GM21737 (cell line): ENCODE measurements at regions not wholly inside any gene's neighbourhood (a gene's known extent, or its start where the extent isn't known, plus 50 kb on each side); places are given as distances from the start of the nearest gene placed in this dataset.
A peak's percentile ranks its signal among the peaks of the same experiment; 100 is the strongest.
"Not testable (repeated sequence)": the region's sequence is repeated elsewhere in the genome, so short reads cannot be mapped to it uniquely, and the experiment has no call there.

Experiments used
- ATAC-seq: cut with Tn5 transposase; IDR thresholded peaks from one replicate; pipeline ENCODE4 v1.9.1; 2021; ENCODE audit warnings: mild to moderate bottlenecking, moderate library complexity; ENCODE audit not compliant: unreplicated experiment

GRCh38 chr1:223992456-223993246 is 121.3 kb upstream of the FBXO28 start:
- peak; percentile 100 for ATAC-seq

GRCh38 chr1:223991297-223991857 is 122.5 kb upstream of the FBXO28 start:
- ATAC-seq: not testable (repeated sequence)

GRCh38 chr1:223961985-223962384 is 116.2 kb upstream of the TP53BP2 start:
- not testable (repeated sequence) for ATAC-seq

GRCh38 chr1:223952801-223953200 is 107.1 kb upstream of the TP53BP2 start:
- ATAC-seq: not testable (repeated sequence)

DNA sequence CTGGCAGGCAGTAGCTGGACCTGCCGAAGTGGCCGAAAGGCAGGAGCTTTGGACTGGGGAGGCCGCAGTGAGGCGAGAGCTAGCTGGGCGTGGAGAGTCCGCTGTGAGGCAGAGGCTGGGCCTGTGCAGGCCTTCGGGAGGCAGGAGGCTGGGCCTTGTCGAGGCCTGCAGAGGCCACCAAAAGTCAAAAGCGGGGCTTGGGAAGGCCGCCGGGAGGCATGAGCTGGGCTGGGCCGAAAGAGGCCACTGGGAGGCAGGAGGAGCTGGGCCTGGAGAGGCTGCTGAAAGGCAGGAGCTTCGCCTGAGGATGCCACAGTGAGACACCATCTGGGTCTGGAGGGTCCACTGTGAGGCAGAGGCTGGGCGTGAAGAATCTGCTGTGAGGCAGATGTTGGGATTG is 105.8 kb upstream of the TP53BP2 start:
- not testable (repeated sequence) for ATAC-seq

- not testable (repeated sequence) for ATAC-seq
Measured at GRCh38 chr1:223949944-223950343, 104.2 kb upstream of the TP53BP2 start.

DNA sequence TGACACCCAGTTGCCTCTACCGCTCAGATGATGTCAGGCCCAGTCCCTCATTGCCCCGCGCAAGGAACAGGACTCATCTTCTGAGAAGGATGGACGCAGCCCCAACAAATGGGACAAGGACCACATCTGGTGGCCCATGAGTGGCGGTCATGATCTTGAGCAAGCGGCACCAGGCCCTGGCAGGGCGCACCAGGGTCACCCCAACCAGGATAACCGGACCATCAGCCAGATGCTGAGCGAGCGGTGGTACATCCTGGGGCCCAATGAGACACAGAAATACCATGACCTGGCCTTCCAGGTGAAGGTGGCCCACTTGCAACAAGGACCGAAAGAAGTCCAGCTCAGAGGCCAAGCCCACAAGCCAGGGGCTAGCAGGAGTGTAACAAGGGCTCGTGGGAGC is 102.3 kb upstream of the TP53BP2 start:
- ATAC-seq: not testable (repeated sequence)

DNA sequence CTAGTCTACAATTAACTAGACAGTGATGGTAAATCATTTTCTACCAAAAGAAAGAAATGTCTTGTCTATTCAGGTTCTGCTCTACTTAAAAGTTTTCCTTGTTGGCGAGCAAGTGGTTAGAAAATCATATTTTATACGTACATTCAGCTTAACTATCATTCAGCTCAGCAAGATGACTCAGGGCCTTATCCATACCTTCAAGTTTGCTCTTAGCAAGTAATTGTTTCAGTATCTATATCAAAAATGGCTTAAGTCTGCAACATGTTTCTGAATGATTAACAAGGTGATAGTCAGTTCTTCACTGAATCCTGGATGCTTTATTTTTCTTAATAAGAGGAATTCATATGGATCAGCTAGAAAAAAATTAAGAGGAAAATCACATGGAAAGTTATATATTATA is 90.8 kb upstream of the TP53BP2 start:
- ATAC-seq: not testable (repeated sequence)

GRCh38 chr1:223931476-223931875 is 85.7 kb upstream of the TP53BP2 start:
- not testable (repeated sequence) for ATAC-seq

GRCh38 chr1:223920805-223921204 is 75.1 kb upstream of the TP53BP2 start:
- not testable (repeated sequence) for ATAC-seq

GRCh38 chr1:223915476-223915875 is 69.7 kb upstream of the TP53BP2 start:
- not testable (repeated sequence) for ATAC-seq

GRCh38 chr1:223913715-223914114 is 68.0 kb upstream of the TP53BP2 start:
- not testable (repeated sequence) for ATAC-seq

- not testable (repeated sequence) for ATAC-seq
Measured at GRCh38 chr1:223907943-223908587, 62.3 kb upstream of the TP53BP2 start.

GRCh38 chr1:223903221-223903620 is 57.5 kb upstream of the TP53BP2 start:
- ATAC-seq: not testable (repeated sequence)

DNA sequence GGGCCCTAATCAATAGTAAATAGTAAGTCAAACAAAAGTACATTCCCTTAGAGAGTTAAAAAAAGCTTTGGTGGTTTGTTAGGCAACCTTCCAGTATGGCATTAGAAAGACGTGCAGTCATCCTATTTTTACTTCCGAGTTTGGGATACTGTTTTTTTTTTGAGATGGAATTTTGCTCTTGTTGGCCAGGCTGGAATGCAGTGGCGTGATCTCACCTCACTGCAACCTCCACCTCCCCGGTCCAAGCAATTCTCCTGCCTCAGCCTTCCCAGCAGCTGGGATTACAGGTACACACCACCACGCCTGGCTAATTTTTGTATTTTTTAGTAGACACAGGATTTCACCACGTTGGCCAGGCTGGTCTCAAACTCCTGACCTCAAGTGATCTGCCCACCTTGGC is 54.0 kb upstream of the TP53BP2 start:
- not testable (repeated sequence) for ATAC-seq

DNA sequence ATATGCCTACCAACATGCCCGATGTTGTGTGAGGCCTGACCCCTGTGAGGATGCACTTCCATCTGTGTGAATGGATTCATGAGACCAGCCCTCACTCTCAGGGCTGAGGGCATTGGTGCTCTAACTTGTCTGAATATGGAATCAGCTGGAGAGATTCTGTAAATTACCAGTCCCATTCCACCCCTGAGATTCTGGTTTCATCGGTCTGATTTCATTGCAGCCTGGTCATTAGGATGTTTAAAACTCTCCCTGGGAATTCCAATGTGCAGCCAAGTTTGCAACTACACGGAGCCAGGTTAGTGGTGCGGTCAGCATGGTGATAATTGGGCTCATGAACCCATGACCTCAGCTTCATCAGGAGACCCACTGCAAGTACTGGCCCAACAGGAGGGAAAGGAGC is 51.4 kb upstream of the TP53BP2 start:
- not testable (repeated sequence) for ATAC-seq

DNA sequence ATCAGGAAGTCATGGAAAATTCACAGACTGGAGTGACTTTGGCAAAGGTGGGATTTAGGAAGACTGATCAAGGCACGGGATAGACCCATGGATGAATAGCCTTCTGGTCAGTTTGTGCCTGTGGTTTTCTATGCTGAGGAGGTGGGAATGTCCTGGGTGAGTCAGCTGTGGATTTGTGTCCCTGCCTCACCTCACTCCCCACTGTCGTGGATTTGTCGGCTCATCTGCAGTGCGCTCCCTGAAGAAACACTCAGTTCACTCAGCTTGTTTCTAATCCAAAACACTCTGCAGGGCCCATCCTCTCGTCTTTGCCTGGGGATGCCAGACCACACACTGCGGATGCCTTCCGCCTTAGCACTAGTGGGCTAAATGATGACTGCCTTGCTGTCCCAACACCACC is 50.2 kb upstream of the TP53BP2 start:
- ATAC-seq: not testable (repeated sequence)
